Transverse colon (tissue), 4 donors: ENCODE measurements at regions not wholly inside any gene's neighbourhood (a gene's known extent, or its start where the extent isn't known, plus 50 kb on each side); places are given as distances from the start of the nearest gene placed in this dataset.

Experiments
- DNase-seq: peaks from one replicate; pipeline ENCODE4 v3.0.0-alpha.2; 2019
- H3K27ac ChIP-seq, 4 donors: fragments of 200-600 bp; sonication (generic); 2 replicates each; pipeline ENCODE4 v1.5.1; 2016 to 2018; ENCODE audit warnings: inconsistent platforms in 4 of 4
- H3K27me3 ChIP-seq: fragments of 200-600 bp; sonication (generic); 2 replicates; pipeline ENCODE4 v1.5.1; 2017; ENCODE audit warnings: inconsistent platforms
- H3K36me3 ChIP-seq, 4 donors: fragments of 200-600 bp; sonication (generic); 2 replicates each; pipeline ENCODE4 v1.5.1; 2017 to 2019; ENCODE audit warnings: inconsistent platforms in 4 of 4
- H3K4me1 ChIP-seq, 4 donors: fragments of 200-600 bp; sonication (generic); 2 replicates each; pipeline ENCODE4 v1.5.1; 2017 to 2020; ENCODE audit warnings: inconsistent platforms in 4 of 4
- H3K4me3 ChIP-seq, 4 donors: fragments of 200-600 bp; sonication (generic); 1 replicate in 1 of 4; 2 replicates in 3 of 4; pipeline versions ENCODE4 v1.5.1 to v1.6.1; 2017 to 2019; ENCODE audit warnings: inconsistent platforms in 4 of 4
- H3K9me3 ChIP-seq, 2 donors: fragments of 200-600 bp; sonication (generic); 2 replicates each; pipeline ENCODE4 v1.5.1; 2017 to 2019; ENCODE audit warnings: inconsistent platforms in 2 of 2
- CTCF ChIP-seq, 5 experiments: fragments of 200-600 bp in 3 of 5; fragments of 450-650 bp in 2 of 5; sonication (generic) in 3 of 5; IDR thresholded peaks; 1 replicate in 2 of 5; 2 replicates in 3 of 5; pipeline ENCODE4 v1.5.1; 2016 to 2017; ENCODE audit warnings: antibody characterized with exemption in 5 of 5, inconsistent platforms in 3 of 5, mild to moderate bottlenecking in 2 of 5, moderate library complexity in 1 of 5
- EP300 ChIP-seq: sonication (generic); formaldehyde crosslinking; IDR thresholded peaks from one replicate; pipeline ENCODE4 v1.6.1; 2017; ENCODE audit warnings: antibody characterized with exemption, low read depth
- POLR2A ChIP-seq: fragments of 450-650 bp; IDR thresholded peaks from one replicate; pipeline ENCODE4 v1.6.1; 2016; ENCODE audit warnings: antibody characterized with exemption, mild to moderate bottlenecking, moderate library complexity
- POLR2AphosphoS5 ChIP-seq, 3 donors: sonication (generic); formaldehyde crosslinking; IDR thresholded peaks; one replicate each; pipeline ENCODE4 v1.6.1; 2016; ENCODE audit warnings: antibody characterized with exemption in 3 of 3
- WGBS, 2 donors: methylation state at CpG; one replicate each; pipeline ENCODE4 v1.1.5; 2018; ENCODE audit warnings: low coverage in 1 of 2; 5-methylcytosine and 5-hydroxymethylcytosine counted together
- in situ Hi-C, 4 donors: fragments of 200-750 bp; cut with MboI; loops; one replicate each; pipeline versions ENCODE4 v1.15.0 to v1.15.1; 2017; ENCODE audit warnings: low sequenced_read_pairs in 3 of 4, low pct_ligation_motif_present in 1 of 4, low pct_unique_long_range_greater_than_20kb in 1 of 4
- intact Hi-C: fragments of 100-400 bp; cut with DNase I; formaldehyde crosslinking; loops from one replicate; pipeline ENCODE4 v1.15.1; 2023; ENCODE audit warnings: low total_unique reads

GRCh38 chr5:112546946-112547592 lies 128.0 kb upstream of the EPB41L4A start:
- H3K4me1 ChIP-seq, result no peaks in the 10 kb centered on the region
- 78 to 100% methylated on average over 1 to 4 of the region's 4 CpGs for WGBS, 2 donors
- no peak for DNase-seq
- H3K27ac ChIP-seq, result no peak overlapping the region
- intact Hi-C loops, result no loop called here
- in situ Hi-C loops, result loop anchor here in 1 of 4 donors (25.0 kb wide), 1 partner anchor 360 kb away; no protein-coding TSS in a partner anchor
- H3K27me3 ChIP-seq, result no peaks in the 10 kb centered on the region
- no peaks in the 10 kb centered on the region for H3K9me3 ChIP-seq
- TF ChIP-seq POLR2A, result no peak
- H3K4me3 ChIP-seq, result no peak overlapping the region
- H3K36me3 ChIP-seq, result no peaks in the 10 kb centered on the region

GRCh38 chr5:112548246-112548881 lies 129.3 kb upstream of the EPB41L4A start:
- no peak for DNase-seq
- intact Hi-C loops, result no loop called here
- no peak overlapping the region for H3K27ac ChIP-seq
- no peak overlapping the region for H3K4me3 ChIP-seq
- TF ChIP-seq POLR2AphosphoS5 (IDR thresholded peaks at IDR 0.05) (no peak), POLR2A (no peak), CTCF (IDR thresholded peaks at IDR 0.05) (no peak), EP300 (no peak)
- WGBS, 2 donors, result 14 to 56% methylated on average over 3 to 4 of the region's 4 CpGs
- no peaks in the 10 kb centered on the region for H3K9me3 ChIP-seq
- no peaks in the 10 kb centered on the region for H3K4me1 ChIP-seq
- no peaks in the 10 kb centered on the region for H3K27me3 ChIP-seq
- in situ Hi-C loops, result loop anchor here in 1 of 4 donors (25.0 kb wide), 1 partner anchor 361 kb away; no protein-coding TSS in a partner anchor
- no peaks in the 10 kb centered on the region for H3K36me3 ChIP-seq

- no peak overlapping the region for H3K27ac ChIP-seq
- H3K4me3 ChIP-seq, result no peak overlapping the region
- H3K9me3 ChIP-seq, result no peaks in the 10 kb centered on the region
- H3K4me1 ChIP-seq, result no peaks in the 10 kb centered on the region
- WGBS, 2 donors, result 53 to 62% methylated on average over 3 to 4 of the region's 4 CpGs
- intact Hi-C loops (no loop called here), in situ Hi-C loops (loop anchor here in 1 of 4 donors (25.0 kb wide), 1 partner anchor 362 kb away; no protein-coding TSS in a partner anchor)
- peak; percentile 11 for DNase-seq
- TF ChIP-seq CTCF (IDR thresholded peaks at IDR 0.05) (no peak), POLR2A (no peak), EP300 (no peak), POLR2AphosphoS5 (IDR thresholded peaks at IDR 0.05) (no peak)
- no peaks in the 10 kb centered on the region for H3K36me3 ChIP-seq
- no peaks in the 10 kb centered on the region for H3K27me3 ChIP-seq
These were observed 130.1 kb upstream of the EPB41L4A start for GRCh38 chr5:112549127-112549526.

DNA sequence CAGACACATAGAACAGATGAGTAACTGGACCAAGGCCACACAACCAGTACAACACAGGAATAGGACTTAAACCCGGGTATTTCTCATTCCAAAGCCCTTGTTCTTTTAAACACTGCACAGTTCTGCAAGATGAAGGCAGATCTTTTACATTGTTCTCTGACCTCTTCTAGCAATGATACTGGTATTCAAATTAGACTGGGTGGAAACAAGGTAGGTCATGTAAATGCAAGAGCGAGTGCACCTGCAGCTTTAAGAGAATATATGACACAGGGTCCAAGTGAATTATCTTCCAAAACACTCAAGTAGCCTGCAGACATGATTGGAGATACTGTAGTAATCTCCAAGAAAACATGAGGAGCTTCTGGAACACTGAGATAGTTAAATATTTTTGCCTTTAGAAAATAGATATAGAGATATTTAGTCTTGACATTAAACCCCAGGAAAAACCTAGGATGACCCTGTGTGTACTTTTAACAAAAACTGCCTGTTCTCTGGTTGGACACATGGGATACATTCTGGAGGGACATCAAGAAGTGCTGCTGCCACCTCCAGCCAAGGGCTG lies 130.6 kb upstream of the EPB41L4A start:
- no peaks in the 10 kb centered on the region for H3K4me1 ChIP-seq
- H3K27ac ChIP-seq, result no peak overlapping the region
- no peaks in the 10 kb centered on the region for H3K36me3 ChIP-seq
- TF ChIP-seq CTCF (IDR thresholded peaks at IDR 0.05), result no peak
- no peak for TF ChIP-seq EP300
- no peak for TF ChIP-seq POLR2A
- no peak for TF ChIP-seq POLR2AphosphoS5 (IDR thresholded peaks at IDR 0.05)
- no peaks in the 10 kb centered on the region for H3K9me3 ChIP-seq
- H3K27me3 ChIP-seq, result no peaks in the 10 kb centered on the region
- in situ Hi-C loops (loop anchor here (5.0 to 25.0 kb wide), 5 partner anchors 203 to 388 kb away; no protein-coding TSS in a partner anchor), intact Hi-C loops (no loop called here)
- H3K4me3 ChIP-seq, result no peak overlapping the region
- DNase-seq, result no peak
- WGBS, 2 donors, result 44 to 62% methylated on average over 2 of the region's 2 CpGs
